HepG2 (cell line): ENCODE measurements at regions not wholly inside any gene's neighbourhood (a gene's known extent, or its start where the extent isn't known, plus 50 kb on each side); places are given as distances from the start of the nearest gene placed in this dataset.

Experiments used
- ZFP36 ChIP-seq: fragments of 150-350 bp; IDR thresholded peaks from 2 replicates; pipeline ENCODE4 v1.6.1; 2018; ENCODE audit warnings: borderline replicate concordance, low read length, low read depth; ENCODE audit not compliant: partially characterized antibody
- ZNF776 ChIP-seq: sonication (generic); formaldehyde crosslinking; IDR thresholded peaks from 2 replicates; pipeline ENCODE4 v1.4.0; 2020; ENCODE audit warnings: mild to moderate bottlenecking, missing genetic modification reagents

GRCh38 chr18:73653251-73653650, 494.4 kb downstream of the FBXO15 start:
- TF ChIP-seq ZFP36 (no peak), ZNF776 (no peak)
